ENCODE measurements at regions not wholly inside any gene's neighbourhood (a gene's known extent, or its start where the extent isn't known, plus 50 kb on each side); places are given as distances from the start of the nearest gene placed in this dataset.

DNA sequence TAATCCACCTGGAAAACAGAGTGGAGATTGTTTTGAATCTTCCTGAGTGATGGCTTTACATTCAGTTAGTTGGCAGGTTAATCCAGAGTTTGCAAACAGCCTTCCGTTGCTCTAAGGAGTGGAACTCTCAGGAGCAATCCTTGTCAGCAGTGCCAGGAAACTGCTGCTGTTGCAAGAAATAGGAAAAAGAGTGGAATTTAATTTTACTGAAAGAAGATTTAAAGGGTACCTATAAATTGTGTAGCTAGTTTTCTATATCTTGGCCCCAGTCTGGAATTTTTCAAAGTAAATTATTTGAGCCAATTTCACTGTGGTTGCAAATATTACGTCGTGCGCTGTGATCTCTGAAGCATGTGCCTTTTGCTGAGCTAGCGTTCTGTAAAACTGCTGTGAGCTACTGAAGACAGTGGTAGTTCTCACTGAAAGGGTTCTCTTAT lies 55.5 kb upstream of the SLC5A12 start:
- TF ChIP-seq CTCF (IDR thresholded peaks at IDR 0.05): no peak
- ATAC-seq (peak in 1 of 4 donors; percentile 39), DNase-seq (no peak)
- Histone ChIP-seq H3K27me3 (no peaks in the 10 kb centered on the region), H3K4me1 (peaks cover 0 to 7% (median 0%) of the 10 kb centered on the region in 12 donors), H3K27ac (no peak overlapping the region), H3K4me3 (no peak overlapping the region), H3K9me3 (no peaks in the 10 kb centered on the region), H3K36me3 (no peaks in the 10 kb centered on the region)
- intact Hi-C loops (cut with DNase I): no loop called here
- WGBS, 4 donors: 54 to 69% (median 61%) methylated on average over 5 of the region's 5 CpGs

DNA sequence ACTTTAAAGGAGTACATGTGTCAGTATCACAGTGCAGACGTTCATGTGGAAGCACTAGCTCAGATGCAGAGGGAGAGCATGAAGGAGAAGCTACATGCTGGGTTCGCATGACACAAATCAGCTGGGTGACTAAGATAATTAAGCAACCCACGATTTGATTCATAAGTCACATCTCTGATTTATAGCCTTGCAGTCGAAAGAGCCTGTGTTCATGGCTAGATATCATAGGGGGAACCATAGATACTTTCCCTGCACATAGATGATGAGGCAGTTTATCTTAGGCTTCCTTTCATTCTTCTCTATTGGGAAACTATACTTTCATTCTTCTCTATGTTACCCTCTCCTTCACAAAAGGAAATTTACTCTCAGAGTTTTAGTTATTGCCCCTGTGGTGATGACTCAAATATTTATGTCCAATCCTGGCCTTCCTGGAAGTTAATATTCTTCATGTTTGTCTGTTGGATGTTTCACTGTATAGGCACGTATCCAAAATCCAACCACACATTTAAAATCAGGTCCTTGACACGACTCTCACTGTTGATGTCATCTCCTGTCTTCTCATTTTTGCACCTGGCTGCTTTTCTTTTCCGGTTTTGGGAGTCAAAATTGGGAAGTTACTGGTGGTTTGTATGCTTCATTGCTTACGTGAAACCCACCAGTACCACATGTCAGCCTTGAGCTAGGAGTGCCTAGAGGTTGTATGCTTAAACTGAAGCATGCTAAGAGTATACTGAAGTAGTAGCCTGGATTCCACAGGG lies 56.3 kb upstream of the SLC5A12 start:
- no peaks in the 10 kb centered on the region for H3K27me3 ChIP-seq
- no peak overlapping the region for H3K4me3 ChIP-seq
- peak in 1 of 4 donors; percentile 24 for ATAC-seq
- intact Hi-C loops (cut with DNase I): no loop called here
- TF ChIP-seq POLR2A (IDR thresholded peaks at IDR 0.05): no peak
- H3K27ac ChIP-seq: peak overlapping the region in 1 of 12 donors; percentile 9
- H3K9me3 ChIP-seq: peaks cover 0 to under 1% (median 0%) of the 10 kb centered on the region in 12 donors
- peaks cover 0 to 7% (median 0%) of the 10 kb centered on the region in 12 donors for H3K4me1 ChIP-seq
- no peak for DNase-seq
- H3K36me3 ChIP-seq: no peaks in the 10 kb centered on the region
- 60 to 71% (median 67%) methylated on average over 8 of the region's 8 CpGs for WGBS, 4 donors

DNA sequence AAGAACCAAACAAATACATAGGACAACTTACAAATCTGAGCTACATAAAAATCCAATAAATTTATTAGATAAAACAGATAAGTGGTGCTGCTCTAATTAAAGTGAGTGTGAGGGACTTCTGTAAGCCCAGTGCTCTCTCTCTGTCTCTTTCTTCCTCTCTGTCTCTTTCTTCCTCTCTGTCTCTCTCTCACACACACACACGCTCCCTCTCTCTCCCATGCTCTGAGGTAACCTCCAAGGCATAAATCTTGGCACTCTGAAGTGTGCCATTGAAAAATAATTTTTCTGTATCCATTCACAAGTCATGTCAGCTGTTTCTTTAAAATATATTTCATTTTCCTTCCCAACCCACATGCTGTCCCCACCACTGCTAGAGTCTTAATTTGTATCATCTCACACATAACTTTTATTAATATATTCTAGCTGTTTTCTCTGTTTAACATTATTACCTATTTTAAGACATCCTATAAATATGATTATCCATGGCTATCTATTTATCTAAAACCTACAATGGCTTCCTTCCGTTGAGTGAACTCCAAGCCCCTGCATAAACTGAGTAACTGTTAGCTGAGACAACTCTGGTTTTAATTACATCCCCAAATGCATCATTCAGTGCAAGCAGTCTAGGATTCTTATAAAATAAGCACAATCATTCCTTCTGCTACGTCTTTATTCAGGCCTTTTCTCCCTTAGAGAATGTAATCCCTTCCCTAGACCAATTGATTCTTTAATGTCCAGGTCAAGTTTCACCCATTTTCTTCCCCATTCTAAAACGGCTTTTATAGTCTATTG lies 57.4 kb upstream of the SLC5A12 start:
- Histone ChIP-seq H3K4me1 (peaks cover 0 to 7% (median 0%) of the 10 kb centered on the region in 12 donors), H3K4me3 (no peak overlapping the region), H3K27ac (no peak overlapping the region), H3K36me3 (no peaks in the 10 kb centered on the region), H3K9me3 (peaks cover 0 to 11% (median 3%) of the 10 kb centered on the region in 12 donors), H3K27me3 (no peaks in the 10 kb centered on the region)
- no peak for ATAC-seq
- DNase-seq: no peak
- intact Hi-C loops (cut with DNase I): no loop called here
- WGBS, 4 donors: 78 to 83% (median 80%) methylated on average over 4 of the region's 4 CpGs
- no peak for TF ChIP-seq POLR2A (IDR thresholded peaks at IDR 0.05)

GRCh38 chr11:26780376-26781085 lies 58.7 kb upstream of the SLC5A12 start:
- intact Hi-C loops (cut with DNase I): no loop called here
- H3K27ac ChIP-seq: no peak overlapping the region
- ATAC-seq (no peak), DNase-seq (no peak)
- H3K36me3 ChIP-seq: no peaks in the 10 kb centered on the region
- 76 to 87% (median 81%) methylated on average over 3 of the region's 3 CpGs for WGBS, 4 donors
- H3K27me3 ChIP-seq: no peaks in the 10 kb centered on the region
- peaks cover 0 to 7% (median 0%) of the 10 kb centered on the region in 12 donors for H3K4me1 ChIP-seq
- no peak overlapping the region for H3K4me3 ChIP-seq
- H3K9me3 ChIP-seq: peaks cover 0 to 16% (median 5%) of the 10 kb centered on the region in 12 donors
- TF ChIP-seq POLR2A (IDR thresholded peaks at IDR 0.05) (no peak), CTCF (IDR thresholded peaks at IDR 0.05) (no peak)

Data from heart left ventricle (tissue), 16 donors.